ENCODE measurements at regions not wholly inside any gene's neighbourhood (a gene's known extent, or its start where the extent isn't known, plus 50 kb on each side); places are given as distances from the start of the nearest gene placed in this dataset.
A peak's percentile ranks its signal among the peaks of the same experiment; 100 is the strongest.

- DNase-seq, result no peak
- intact Hi-C loops (cut with DNase I), result no loop called here
Observed at GRCh38 chr2:225158360-225158759, 116.1 kb upstream of the DOCK10 start.

GRCh38 chr2:225156853-225157451, 114.7 kb upstream of the DOCK10 start:
- DNase-seq, result no peak
- intact Hi-C loops (cut with DNase I), result no loop called here

- no peak for DNase-seq
- intact Hi-C loops (cut with DNase I), result no loop called here
Observed at GRCh38 chr2:225140723-225141122, 98.5 kb upstream of the DOCK10 start.

GRCh38 chr2:225137971-225138370, 95.7 kb upstream of the DOCK10 start:
- no peak for DNase-seq
- intact Hi-C loops (cut with DNase I), result no loop called here

- intact Hi-C loops (cut with DNase I), result no loop called here
- no peak for DNase-seq
Observed at GRCh38 chr2:225136552-225136951, 94.3 kb upstream of the DOCK10 start.

- intact Hi-C loops (cut with DNase I), result no loop called here
Observed at GRCh38 chr2:225131898-225132297, 89.6 kb upstream of the DOCK10 start.

GRCh38 chr2:225130093-225130492, 87.8 kb upstream of the DOCK10 start:
- intact Hi-C loops (cut with DNase I), result no loop called here
- no peak for DNase-seq

More at GRCh38 chr2:225131898-225132297, 89.6 kb upstream of the DOCK10 start:
- DNase-seq, result no peak

- intact Hi-C loops (cut with DNase I), result no loop called here
- DNase-seq, result no peak
Observed at GRCh38 chr2:225124311-225125017, 82.2 kb upstream of the DOCK10 start.

GRCh38 chr2:225122583-225123486, 80.6 kb upstream of the DOCK10 start:
- DNase-seq, result peak in 2 of 10 donors; percentile 30 to 32
- intact Hi-C loops (cut with DNase I), result loop anchor here (1.0 kb wide), 1 partner anchor 537 kb away; no protein-coding TSS in a partner anchor

- intact Hi-C loops (cut with DNase I), result loop anchor here (1.0 kb wide), 1 partner anchor 538 kb away; no protein-coding TSS in a partner anchor
Observed at GRCh38 chr2:225122007-225122406, 79.7 kb upstream of the DOCK10 start.

GRCh38 chr2:225120186-225120585, 77.9 kb upstream of the DOCK10 start:
- peak in 1 of 10 donors; percentile 25 for DNase-seq
- intact Hi-C loops (cut with DNase I), result no loop called here

More at GRCh38 chr2:225122007-225122406, 79.7 kb upstream of the DOCK10 start:
- peak in 1 of 10 donors; percentile 32 for DNase-seq

- DNase-seq, result no peak
- intact Hi-C loops (cut with DNase I), result no loop called here
Observed at GRCh38 chr2:225117051-225117716, 74.9 kb upstream of the DOCK10 start.

- DNase-seq, result no peak
- intact Hi-C loops (cut with DNase I), result loop anchor here (1.0 to 2.0 kb wide), 2 partner anchors 44 to 73 kb away; partner anchors contain the start of gene DOCK10
Observed at GRCh38 chr2:225114786-225115323, 72.6 kb upstream of the DOCK10 start.

- DNase-seq, result no peak
- intact Hi-C loops (cut with DNase I), result loop anchor here (1.0 to 2.0 kb wide), 2 partner anchors 43 to 71 kb away; partner anchors contain the start of gene DOCK10
Observed at GRCh38 chr2:225113371-225114015, 71.2 kb upstream of the DOCK10 start.

- intact Hi-C loops (cut with DNase I), result no loop called here
- DNase-seq, result peak in 3 of 10 donors; percentile 22 to 78 (median 29)
Observed at GRCh38 chr2:225112362-225113126, 70.3 kb upstream of the DOCK10 start.

- intact Hi-C loops (cut with DNase I), result no loop called here
- no peak for DNase-seq
Observed at GRCh38 chr2:225108805-225109204, 66.5 kb upstream of the DOCK10 start.

GRCh38 chr2:225104971-225105370, 62.7 kb upstream of the DOCK10 start:
- intact Hi-C loops (cut with DNase I), result no loop called here
- no peak for DNase-seq

- intact Hi-C loops (cut with DNase I), result no loop called here
- no peak for DNase-seq
Observed at GRCh38 chr2:225104321-225104720, 62.1 kb upstream of the DOCK10 start.

GRCh38 chr2:225103737-225104141, 61.5 kb upstream of the DOCK10 start:
- no peak for DNase-seq
- intact Hi-C loops (cut with DNase I), result no loop called here

All from posterior cingulate gyrus (tissue), 11 donors.